Middle frontal gyrus (tissue), 1 donor: ENCODE measurements at regions not wholly inside any gene's neighbourhood (a gene's known extent, or its start where the extent isn't known, plus 50 kb on each side); places are given as distances from the start of the nearest gene placed in this dataset.
"Not testable (repeated sequence)": the region's sequence is repeated elsewhere in the genome, so short reads cannot be mapped to it uniquely, and the experiment has no call there.

Experiments
- DNase-seq: peaks from one replicate; pipeline ENCODE4 v3.0.0-alpha.2; 2015; ENCODE audit warnings: low spot score; ENCODE audit errors: extremely low spot score

GRCh38 chr5:12661617-12662370 is 757.5 kb upstream of the CTNND2 start:
- no peak for DNase-seq

- not testable (repeated sequence) for DNase-seq
These were observed 756.2 kb upstream of the CTNND2 start for GRCh38 chr5:12660279-12661107.

- DNase-seq = no peak
These were observed 755.4 kb upstream of the CTNND2 start for GRCh38 chr5:12659686-12660085.

GRCh38 chr5:12658871-12659446 is 754.7 kb upstream of the CTNND2 start:
- no peak for DNase-seq

GRCh38 chr5:12657914-12658474 is 753.7 kb upstream of the CTNND2 start:
- DNase-seq = not testable (repeated sequence)

GRCh38 chr5:12655675-12656074 is 751.4 kb upstream of the CTNND2 start:
- DNase-seq = no peak

GRCh38 chr5:12652201-12652600 is 748.0 kb upstream of the CTNND2 start:
- DNase-seq = no peak

- DNase-seq = no peak
These were observed 744.3 kb upstream of the CTNND2 start for GRCh38 chr5:12648558-12648957.

- DNase-seq = no peak
These were observed 743.4 kb upstream of the CTNND2 start for GRCh38 chr5:12647613-12648012.

- DNase-seq = no peak
These were observed 741.3 kb upstream of the CTNND2 start for GRCh38 chr5:12645582-12645981.

- no peak for DNase-seq
These were observed 732.0 kb upstream of the CTNND2 start for GRCh38 chr5:12636209-12636608.

GRCh38 chr5:12626556-12626955 is 722.3 kb upstream of the CTNND2 start:
- DNase-seq = no peak

- no peak for DNase-seq
These were observed 721.5 kb upstream of the CTNND2 start for GRCh38 chr5:12625667-12626263.

- no peak for DNase-seq
These were observed 720.7 kb upstream of the CTNND2 start for GRCh38 chr5:12624776-12625560.

- DNase-seq = no peak
These were observed 719.2 kb upstream of the CTNND2 start for GRCh38 chr5:12623408-12623807.

GRCh38 chr5:12616093-12616492 is 711.8 kb upstream of the CTNND2 start:
- DNase-seq = no peak

GRCh38 chr5:12615141-12615820 is 711.0 kb upstream of the CTNND2 start:
- no peak for DNase-seq

- DNase-seq = no peak
These were observed 710.4 kb upstream of the CTNND2 start for GRCh38 chr5:12614608-12615007.

- DNase-seq = no peak
These were observed 706.9 kb upstream of the CTNND2 start for GRCh38 chr5:12611132-12611531.

- DNase-seq = not testable (repeated sequence)
These were observed 703.6 kb upstream of the CTNND2 start for GRCh38 chr5:12607817-12608216.
